ENCODE measurements at regions not wholly inside any gene's neighbourhood (a gene's known extent, or its start where the extent isn't known, plus 50 kb on each side); places are given as distances from the start of the nearest gene placed in this dataset.

DNA sequence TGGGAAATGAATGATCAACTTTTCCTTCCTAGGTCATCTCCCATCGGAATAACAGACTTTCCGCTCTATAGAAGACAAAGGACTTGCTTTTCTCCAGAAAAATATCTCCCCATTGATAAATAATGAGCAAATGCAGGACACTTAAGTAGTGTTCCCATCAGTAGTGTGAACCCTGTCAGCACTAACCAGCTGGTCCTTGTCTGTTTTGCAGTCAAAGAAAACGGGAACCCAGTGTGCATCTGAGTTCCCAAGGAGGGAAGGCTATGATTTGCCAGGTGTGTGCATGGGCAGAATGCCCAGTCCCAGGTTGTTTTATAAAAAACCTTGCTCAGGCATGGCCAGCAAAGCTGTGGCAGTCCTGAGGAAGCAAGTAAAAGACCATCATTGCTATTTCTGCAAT lies 256.5 kb upstream of the HMGA2 start:
- POLR2A ChIA-PET (ENCODE audit: low non-redundant PET) = no interaction called here
- intact Hi-C loops (cut with micrococcal nuclease; ENCODE audit: unreplicated experiment) = no loop called here
- Histone ChIP-seq H3K4me1 (ENCODE audit: insufficient read depth, low read length, poor library complexity, severe bottlenecking) (no peaks in the 10 kb centered on the region), H3K36me3 (ENCODE audit: insufficient read depth, low read length, poor library complexity, severe bottlenecking) (no peaks in the 10 kb centered on the region), H3K27me3 (replicated peaks; ENCODE audit: insufficient read depth, low read depth, low read length, poor library complexity) (no peaks in the 10 kb centered on the region), H3K4me3 (ENCODE audit: low read depth, low read length, poor library complexity, severe bottlenecking) (no peak overlapping the region), H3K27ac (ENCODE audit: low read depth, low read length, poor library complexity, severe bottlenecking) (no peak overlapping the region), H3K9me3 (ENCODE audit: low read depth, low read length, poor library complexity, severe bottlenecking) (no peaks in the 10 kb centered on the region)
- CTCF ChIA-PET = no interaction called here
- no peak for TF ChIP-seq EZH2 (IDR thresholded peaks at IDR 0.05; ENCODE audit: borderline replicate concordance, low read depth, low read length, poor library complexity, severe bottlenecking)
- TF ChIP-seq, protein P1, sequence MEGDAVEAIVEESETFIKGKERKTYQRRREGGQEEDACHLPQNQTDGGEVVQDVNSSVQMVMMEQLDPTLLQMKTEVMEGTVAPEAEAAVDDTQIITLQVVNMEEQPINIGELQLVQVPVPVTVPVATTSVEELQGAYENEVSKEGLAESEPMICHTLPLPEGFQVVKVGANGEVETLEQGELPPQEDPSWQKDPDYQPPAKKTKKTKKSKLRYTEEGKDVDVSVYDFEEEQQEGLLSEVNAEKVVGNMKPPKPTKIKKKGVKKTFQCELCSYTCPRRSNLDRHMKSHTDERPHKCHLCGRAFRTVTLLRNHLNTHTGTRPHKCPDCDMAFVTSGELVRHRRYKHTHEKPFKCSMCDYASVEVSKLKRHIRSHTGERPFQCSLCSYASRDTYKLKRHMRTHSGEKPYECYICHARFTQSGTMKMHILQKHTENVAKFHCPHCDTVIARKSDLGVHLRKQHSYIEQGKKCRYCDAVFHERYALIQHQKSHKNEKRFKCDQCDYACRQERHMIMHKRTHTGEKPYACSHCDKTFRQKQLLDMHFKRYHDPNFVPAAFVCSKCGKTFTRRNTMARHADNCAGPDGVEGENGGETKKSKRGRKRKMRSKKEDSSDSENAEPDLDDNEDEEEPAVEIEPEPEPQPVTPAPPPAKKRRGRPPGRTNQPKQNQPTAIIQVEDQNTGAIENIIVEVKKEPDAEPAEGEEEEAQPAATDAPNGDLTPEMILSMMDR (conservative IDR thresholded peaks at IDR 0.05; ENCODE audit: low read depth, low read length) = no peak
- BruUV-seq (replicated peaks) = no TSS peak
- no peak for DNase-seq (ENCODE audit: low spot score)

DNA sequence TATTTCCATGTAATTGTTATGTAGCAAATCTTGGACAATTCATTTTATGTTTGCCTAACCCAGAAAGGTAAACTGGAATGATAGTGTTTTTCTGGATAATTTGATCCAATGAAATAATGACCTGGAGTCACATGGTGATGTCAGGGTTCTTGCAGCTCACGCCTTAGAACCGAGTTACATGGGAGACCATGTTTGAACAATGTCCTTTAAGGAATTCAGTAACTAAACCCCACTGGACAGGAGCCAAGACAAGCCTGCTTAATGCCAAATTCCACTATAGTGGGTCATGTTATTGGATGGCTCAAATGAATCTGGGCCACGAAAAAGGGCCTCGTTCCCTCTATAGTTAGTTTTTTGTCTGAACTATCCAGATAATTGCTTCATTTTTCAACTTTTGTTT lies 255.8 kb upstream of the HMGA2 start:
- H3K9me3 ChIP-seq (ENCODE audit: low read depth, low read length, poor library complexity, severe bottlenecking) = no peaks in the 10 kb centered on the region
- no peak overlapping the region for H3K27ac ChIP-seq (ENCODE audit: low read depth, low read length, poor library complexity, severe bottlenecking)
- ChIA-PET CTCF (no interaction called here), POLR2A (ENCODE audit: low non-redundant PET) (no interaction called here)
- H3K27me3 ChIP-seq (replicated peaks; ENCODE audit: insufficient read depth, low read depth, low read length, poor library complexity) = no peaks in the 10 kb centered on the region
- no peaks in the 10 kb centered on the region for H3K4me1 ChIP-seq (ENCODE audit: insufficient read depth, low read length, poor library complexity, severe bottlenecking)
- no peak for DNase-seq (ENCODE audit: low spot score)
- H3K36me3 ChIP-seq (ENCODE audit: insufficient read depth, low read length, poor library complexity, severe bottlenecking) = no peaks in the 10 kb centered on the region
- no TSS peak for BruUV-seq (replicated peaks)
- intact Hi-C loops (cut with micrococcal nuclease; ENCODE audit: unreplicated experiment) = no loop called here
- no peak overlapping the region for H3K4me3 ChIP-seq (ENCODE audit: low read depth, low read length, poor library complexity, severe bottlenecking)
- TF ChIP-seq, protein P1 (conservative IDR thresholded peaks at IDR 0.05; ENCODE audit: low read depth, low read length) = no peak
- no peak for TF ChIP-seq EZH2 (IDR thresholded peaks at IDR 0.05; ENCODE audit: borderline replicate concordance, low read depth, low read length, poor library complexity, severe bottlenecking)

DNA sequence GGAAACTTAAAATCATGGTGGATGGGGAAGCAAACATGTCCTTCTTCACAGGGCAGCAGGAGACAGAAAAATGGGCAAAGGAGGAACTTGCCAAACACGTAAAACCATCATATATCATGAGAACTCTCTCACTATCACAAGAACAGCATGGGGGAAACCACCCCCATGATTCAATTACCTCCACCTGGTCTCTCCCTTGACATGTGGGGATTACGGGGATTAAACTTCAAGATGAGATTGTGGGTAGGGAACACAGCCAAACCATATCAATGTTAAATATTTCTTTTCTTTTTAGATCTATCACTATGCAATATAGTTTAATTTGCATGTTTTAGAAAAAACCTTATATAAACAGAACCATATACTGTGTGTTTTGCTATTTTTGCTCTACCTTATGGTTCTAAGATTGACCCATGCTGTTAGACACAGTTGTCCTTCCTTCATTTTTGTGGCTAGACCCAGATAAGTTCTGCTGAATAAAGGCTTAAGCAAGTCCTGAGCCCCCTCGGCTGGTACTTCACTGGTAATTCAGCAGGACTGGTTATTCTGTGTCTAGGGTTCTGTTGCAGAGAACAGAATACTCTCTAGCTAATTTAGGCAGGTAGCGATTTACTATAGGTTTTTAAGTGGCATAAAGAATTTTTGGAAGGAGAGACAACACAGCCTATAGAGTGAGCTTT lies 253.7 kb upstream of the HMGA2 start:
- no peak overlapping the region for H3K27ac ChIP-seq (ENCODE audit: low read depth, low read length, poor library complexity, severe bottlenecking)
- H3K4me3 ChIP-seq (ENCODE audit: low read depth, low read length, poor library complexity, severe bottlenecking) = no peak overlapping the region
- TF ChIP-seq EZH2 (IDR thresholded peaks at IDR 0.05; ENCODE audit: borderline replicate concordance, low read depth, low read length, poor library complexity, severe bottlenecking) = no peak
- TF ChIP-seq, protein P1 (conservative IDR thresholded peaks at IDR 0.05; ENCODE audit: low read depth, low read length) = no peak
- H3K4me1 ChIP-seq (ENCODE audit: insufficient read depth, low read length, poor library complexity, severe bottlenecking) = no peaks in the 10 kb centered on the region
- no peak for DNase-seq (ENCODE audit: low spot score)
- H3K36me3 ChIP-seq (ENCODE audit: insufficient read depth, low read length, poor library complexity, severe bottlenecking) = no peaks in the 10 kb centered on the region
- no peaks in the 10 kb centered on the region for H3K27me3 ChIP-seq (replicated peaks; ENCODE audit: insufficient read depth, low read depth, low read length, poor library complexity)
- H3K9me3 ChIP-seq (ENCODE audit: low read depth, low read length, poor library complexity, severe bottlenecking) = peaks cover 13% of the 10 kb centered on the region
- BruUV-seq (replicated peaks) = no TSS peak
- intact Hi-C loops (cut with micrococcal nuclease; ENCODE audit: unreplicated experiment) = no loop called here
- POLR2A ChIA-PET (ENCODE audit: low non-redundant PET) = no interaction called here
- CTCF ChIA-PET = no interaction called here
